Choroid plexus epithelial cell (primary cell): ENCODE measurements at regions not wholly inside any gene's neighbourhood (a gene's known extent, or its start where the extent isn't known, plus 50 kb on each side); places are given as distances from the start of the nearest gene placed in this dataset.
"Not testable (repeated sequence)": the region's sequence is repeated elsewhere in the genome, so short reads cannot be mapped to it uniquely, and the experiment has no call there.

Experiments used
- DNase-seq: peaks from one replicate; pipeline ENCODE4 v3.0.0-alpha.2; 2010; ENCODE audit warnings: low read depth
- H3K4me3 ChIP-seq: 2 replicates; pipeline ENCODE4 v1.5.1; 2011; ENCODE audit warnings: low read depth, mild to moderate bottlenecking, control low read depth, low read length, moderate library complexity
- TF ChIP-seq, protein P1 (sequence below): conservative IDR thresholded peaks from 2 replicates; pipeline ENCODE4 v1.5.1; 2011; ENCODE audit warnings: low read depth, mild to moderate bottlenecking, control low read depth, inconsistent platforms, low read length, moderate library complexity

DNA sequence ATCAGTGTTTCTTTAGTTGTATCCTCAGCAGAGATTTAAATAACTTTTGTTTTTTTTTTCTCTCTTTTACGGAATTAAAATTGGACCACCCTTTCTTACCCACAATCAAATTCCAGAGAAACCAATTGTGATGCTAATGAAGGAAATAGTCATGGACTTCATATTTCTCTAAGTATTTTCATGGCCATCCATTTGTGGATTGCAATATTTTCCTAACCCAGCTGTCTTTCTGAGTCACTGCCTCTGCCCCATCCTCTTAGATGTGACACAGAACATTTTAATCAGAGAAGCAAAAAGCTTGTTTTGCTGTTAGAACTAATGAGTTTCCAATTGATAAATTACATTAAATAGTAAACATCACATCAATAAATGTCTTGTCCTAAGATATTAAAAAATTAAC lies 405.5 kb upstream of the ADGRB3 start:
- no peak overlapping the region for H3K4me3 ChIP-seq
- peak; percentile 25 for DNase-seq
- TF ChIP-seq, protein P1, sequence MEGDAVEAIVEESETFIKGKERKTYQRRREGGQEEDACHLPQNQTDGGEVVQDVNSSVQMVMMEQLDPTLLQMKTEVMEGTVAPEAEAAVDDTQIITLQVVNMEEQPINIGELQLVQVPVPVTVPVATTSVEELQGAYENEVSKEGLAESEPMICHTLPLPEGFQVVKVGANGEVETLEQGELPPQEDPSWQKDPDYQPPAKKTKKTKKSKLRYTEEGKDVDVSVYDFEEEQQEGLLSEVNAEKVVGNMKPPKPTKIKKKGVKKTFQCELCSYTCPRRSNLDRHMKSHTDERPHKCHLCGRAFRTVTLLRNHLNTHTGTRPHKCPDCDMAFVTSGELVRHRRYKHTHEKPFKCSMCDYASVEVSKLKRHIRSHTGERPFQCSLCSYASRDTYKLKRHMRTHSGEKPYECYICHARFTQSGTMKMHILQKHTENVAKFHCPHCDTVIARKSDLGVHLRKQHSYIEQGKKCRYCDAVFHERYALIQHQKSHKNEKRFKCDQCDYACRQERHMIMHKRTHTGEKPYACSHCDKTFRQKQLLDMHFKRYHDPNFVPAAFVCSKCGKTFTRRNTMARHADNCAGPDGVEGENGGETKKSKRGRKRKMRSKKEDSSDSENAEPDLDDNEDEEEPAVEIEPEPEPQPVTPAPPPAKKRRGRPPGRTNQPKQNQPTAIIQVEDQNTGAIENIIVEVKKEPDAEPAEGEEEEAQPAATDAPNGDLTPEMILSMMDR, result no peak

DNA sequence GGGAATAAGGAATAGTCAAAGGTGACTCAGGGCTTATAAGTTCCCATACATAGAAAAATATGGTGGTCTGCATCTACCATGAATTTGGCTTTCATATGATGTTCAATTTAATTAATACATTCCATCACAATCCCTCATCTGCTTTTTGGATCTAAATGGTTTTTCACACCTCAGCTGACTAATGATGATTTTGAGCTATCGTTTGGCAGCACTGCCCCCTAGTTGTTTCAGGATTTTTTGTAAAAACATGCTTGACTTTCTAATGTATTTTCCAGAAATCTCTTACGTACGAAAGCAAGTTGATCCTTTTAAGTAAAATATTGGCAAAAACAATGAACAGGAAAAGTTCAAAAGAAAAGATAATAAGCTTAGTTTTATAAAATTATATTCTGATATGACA lies 408.6 kb upstream of the ADGRB3 start:
- no peak overlapping the region for H3K4me3 ChIP-seq
- TF ChIP-seq, protein P1, result peak; percentile 60
- DNase-seq, result peak; percentile 49

DNA sequence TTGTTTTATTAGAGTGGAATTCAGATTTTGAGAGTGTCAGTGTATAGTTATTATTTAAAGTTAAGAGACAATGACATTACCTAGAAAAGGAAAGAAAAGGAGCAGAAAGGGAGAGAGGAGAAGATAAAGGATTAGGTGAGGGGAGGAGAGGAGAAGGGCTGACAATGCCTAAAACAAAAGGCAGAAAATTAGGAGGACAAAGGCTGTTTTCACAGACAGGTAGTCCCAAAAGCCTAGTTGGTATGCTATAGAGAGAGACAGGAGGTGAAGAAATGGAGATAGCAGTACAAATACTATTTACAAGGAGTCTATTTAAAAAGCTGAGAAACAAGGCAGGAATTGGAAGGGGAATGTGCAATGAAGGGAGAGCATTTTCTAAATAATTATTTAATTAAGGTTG lies 409.4 kb upstream of the ADGRB3 start:
- TF ChIP-seq, protein P1, result no peak
- H3K4me3 ChIP-seq, result no peak overlapping the region
- DNase-seq, result no peak

GRCh38 chr6:68211242-68211795 lies 423.8 kb upstream of the ADGRB3 start:
- DNase-seq, result peak; percentile 40
- TF ChIP-seq, protein P1, result no peak
- H3K4me3 ChIP-seq, result no peak overlapping the region

DNA sequence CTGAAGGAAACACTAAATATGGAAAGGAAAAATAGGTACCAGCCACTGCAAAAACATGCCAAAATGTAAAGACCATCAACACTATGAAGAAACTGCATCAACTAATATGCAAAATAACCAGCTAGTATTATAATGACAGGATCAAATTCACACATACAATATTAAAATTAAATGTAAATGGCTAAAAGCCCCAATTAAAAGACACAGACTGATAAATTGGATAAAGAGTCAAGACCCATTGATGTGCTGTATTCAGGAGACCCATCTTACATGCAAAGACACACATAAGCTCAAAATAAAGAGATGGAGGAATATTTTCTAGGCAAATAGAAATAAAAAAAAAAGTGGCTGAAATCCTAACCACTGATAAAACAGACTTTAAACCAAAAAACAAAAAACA lies 427.5 kb upstream of the ADGRB3 start:
- H3K4me3 ChIP-seq, DNase-seq: not testable (repeated sequence)

DNA sequence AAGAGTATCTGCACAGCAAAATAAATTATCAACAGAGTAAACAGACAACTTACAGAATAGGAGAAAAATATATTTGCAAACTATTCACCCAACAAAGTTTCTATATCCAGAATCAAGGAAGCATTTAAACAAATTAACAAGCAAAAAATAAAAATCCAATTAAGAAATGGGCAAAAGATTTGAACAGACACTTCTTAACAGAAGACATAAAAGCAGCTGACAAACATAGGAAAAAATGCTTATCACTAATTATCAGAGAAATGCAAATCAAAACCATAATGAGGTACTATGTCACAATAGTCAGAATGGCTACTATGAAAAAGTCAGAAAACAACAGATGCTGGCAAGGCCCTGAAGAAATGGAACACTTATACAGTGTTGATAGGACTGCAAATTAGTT lies 434.2 kb upstream of the ADGRB3 start:
- H3K4me3 ChIP-seq, result no peak overlapping the region
- DNase-seq, result no peak
- TF ChIP-seq, protein P1, result no peak

- TF ChIP-seq, protein P1, result no peak
- peak; percentile 23 for DNase-seq
- H3K4me3 ChIP-seq, result no peak overlapping the region
Measured at GRCh38 chr6:68197356-68197755, 437.7 kb upstream of the ADGRB3 start.
